ENCODE measurements at regions not wholly inside any gene's neighbourhood (a gene's known extent, or its start where the extent isn't known, plus 50 kb on each side); places are given as distances from the start of the nearest gene placed in this dataset.

- ChIA-PET POLR2A (interaction anchor here (0.5 kb wide), 1 partner anchor 48 kb away, joined by 3 read pairs; no protein-coding TSS in a partner anchor), CTCF (ENCODE audit: low intra/inter-chr PET ratio) (no interaction called here)
- no peak for ATAC-seq
- no peaks in the 10 kb centered on the region for H3K27me3 ChIP-seq (ENCODE audit: control insufficient read depth in 2 of 2, insufficient read depth in 2 of 2, low read length in 2 of 2)
- H4K20me1 ChIP-seq (replicated peaks; ENCODE audit: control insufficient read depth, insufficient read depth, low read length), result no peaks in the 10 kb centered on the region
- H3K9ac ChIP-seq (ENCODE audit: insufficient read depth in 1 of 2, low read depth in 2 of 2, low read length in 2 of 2), result no peak overlapping the region
- no peaks in the 10 kb centered on the region for H3K9me1 ChIP-seq (ENCODE audit: control insufficient read depth, insufficient read depth, low read length)
- no peak for DNase-seq (ENCODE audit: extremely low read depth in 1 of 4, low spot score in 3 of 4)
- WGBS (ENCODE audit: insufficient coverage, low coverage, missing lambda C conversion rate), result 0% methylated on average over 2 of the region's 2 CpGs
- no peak for TF ChIP-seq SP1 (CRISPR knock-in tag; IDR thresholded peaks at IDR 0.05)
- no peak for TF ChIP-seq CBX2 (IDR thresholded peaks at IDR 0.05; ENCODE audit: insufficient read depth, low read length, poor library complexity, severe bottlenecking)
- TF ChIP-seq BRF2 (IDR thresholded peaks at IDR 0.05; ENCODE audit: borderline replicate concordance, insufficient read depth, insufficient read length), result no peak
- TF ChIP-seq GATAD2A (IDR thresholded peaks at IDR 0.05), result no peak
- TF ChIP-seq ZKSCAN1 (IDR thresholded peaks at IDR 0.05; ENCODE audit: low read depth, low read length), result no peak
- TF ChIP-seq ZFP30 (CRISPR knock-in tag; IDR thresholded peaks at IDR 0.05; ENCODE audit: borderline replicate concordance), result no peak
- TF ChIP-seq, protein P1, sequence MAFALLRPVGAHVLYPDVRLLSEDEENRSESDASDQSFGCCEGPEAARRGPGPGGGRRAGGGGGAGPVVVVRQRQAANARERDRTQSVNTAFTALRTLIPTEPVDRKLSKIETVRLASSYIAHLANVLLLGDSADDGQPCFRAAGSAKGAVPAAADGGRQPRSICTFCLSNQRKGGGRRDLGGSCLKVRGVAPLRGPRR (CRISPR knock-in tag; IDR thresholded peaks at IDR 0.05), result no peak
- TF ChIP-seq MEIS2 (IDR thresholded peaks at IDR 0.05; ENCODE audit: partially characterized antibody), result no peak
- no peaks in the 10 kb centered on the region for H3K36me3 ChIP-seq (ENCODE audit: control insufficient read depth, insufficient read depth, low read length)
- in situ Hi-C loops (cut with MboI) (no loop called here), intact Hi-C loops (cut with micrococcal nuclease) (no loop called here)
- BruUV-seq (replicated peaks), result no TSS peak
- no peak overlapping the region for H3K27ac ChIP-seq (ENCODE audit: extremely low read depth, low read depth, low read length)
- no peak for FAIRE-seq
- H3K4me1 ChIP-seq (replicated peaks in 1 of 2; ENCODE audit: control insufficient read depth in 2 of 2, insufficient read depth in 2 of 2, low read length in 2 of 2), result no peaks in the 10 kb centered on the region
- no peak overlapping the region for H2AFZ ChIP-seq (ENCODE audit: low read depth, low read length)
- no peaks in the 10 kb centered on the region for H3K9me3 ChIP-seq (replicated peaks; ENCODE audit: control insufficient read depth, insufficient read depth, low read depth, low read length)
- no peaks in the 10 kb centered on the region for H3K79me2 ChIP-seq (ENCODE audit: control insufficient read depth, insufficient read depth, low read length)
- no peak overlapping the region for H3K4me3 ChIP-seq
- no peak overlapping the region for H3K4me2 ChIP-seq (ENCODE audit: insufficient read depth, low read length)
Observed at GRCh38 chr3:94187697-94188096, 124.8 kb downstream of the NSUN3 start.

All from K562 (cell line).